ENCODE measurements at regions not wholly inside any gene's neighbourhood (a gene's known extent, or its start where the extent isn't known, plus 50 kb on each side); places are given as distances from the start of the nearest gene placed in this dataset.
A peak's percentile ranks its signal among the peaks of the same experiment; 100 is the strongest.

DNA sequence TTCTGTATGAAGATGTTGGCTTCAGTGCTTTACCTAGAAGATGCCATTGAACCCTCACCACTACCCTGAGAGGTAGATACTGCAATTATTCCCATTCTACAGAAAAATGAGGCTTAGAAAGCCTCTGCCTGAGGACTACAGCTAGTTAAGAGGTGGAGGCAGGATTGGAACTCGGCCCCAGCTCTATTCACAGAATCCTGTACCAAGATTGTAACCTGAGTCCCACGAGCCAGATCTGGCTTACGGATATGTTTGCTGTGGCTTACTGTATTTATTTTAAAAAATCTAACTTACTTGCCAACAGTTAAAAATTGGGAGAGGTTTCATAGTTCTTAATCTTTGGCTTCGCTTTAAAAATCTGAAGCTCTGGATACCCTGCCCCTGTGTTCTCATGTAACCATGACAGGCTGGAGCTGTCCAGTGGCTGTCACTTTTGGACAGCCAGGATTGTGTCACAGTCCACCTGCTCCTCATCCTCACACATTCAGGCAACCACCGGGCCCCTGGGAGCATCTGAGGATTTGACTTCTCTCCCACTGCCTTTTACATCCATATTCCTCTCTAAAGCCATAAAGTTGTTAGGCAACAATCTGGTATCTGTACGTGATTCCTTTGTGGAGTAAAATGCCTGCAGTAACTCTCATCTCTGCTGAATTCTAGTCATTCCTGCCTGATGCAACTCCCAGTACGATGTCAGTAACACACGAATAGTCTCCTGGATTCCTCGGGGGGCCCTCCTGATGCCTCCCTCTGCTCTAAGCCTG, 160.8 kb upstream of the SERP2 start:
- no peak for DNase-seq (ENCODE audit: low read depth in 2 of 2)

DNA sequence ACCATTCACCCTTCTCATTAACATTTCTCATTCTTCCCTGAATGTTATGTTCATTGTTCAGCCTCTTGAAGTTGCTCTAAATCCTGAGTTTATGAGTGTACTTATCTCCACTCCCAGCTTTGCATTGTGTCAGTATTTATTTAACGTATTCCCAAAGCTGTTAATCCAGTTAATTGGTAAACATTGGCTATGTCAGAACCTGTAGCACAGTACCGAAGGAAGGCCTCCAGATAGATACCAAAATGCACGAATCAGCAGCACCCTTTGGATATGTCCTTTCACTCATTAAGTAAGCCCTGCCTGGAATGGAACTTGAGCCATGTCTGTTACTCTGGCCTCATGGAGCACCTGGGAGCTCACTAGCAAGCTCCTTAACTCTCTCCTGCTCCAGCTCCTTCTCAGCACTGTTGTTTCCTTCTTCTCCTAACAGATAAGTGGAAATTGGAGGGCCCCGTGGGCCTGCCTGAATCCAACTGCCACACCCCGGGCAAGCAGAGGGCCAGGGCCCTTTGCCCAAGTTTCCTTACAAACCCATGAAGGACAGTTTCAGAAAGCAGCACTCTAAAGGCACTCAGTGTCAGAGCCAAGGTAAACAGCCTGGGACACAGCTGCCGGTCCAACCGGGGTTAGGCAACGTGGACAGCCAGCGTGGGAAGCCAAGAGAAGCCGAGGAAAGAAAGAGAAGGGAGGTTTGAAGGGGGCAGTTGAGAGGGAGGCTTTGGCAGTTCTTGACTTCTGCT, 155.0 kb upstream of the SERP2 start:
- peak in 1 of 2 donors; percentile 56 for DNase-seq (ENCODE audit: low read depth in 2 of 2)

DNA sequence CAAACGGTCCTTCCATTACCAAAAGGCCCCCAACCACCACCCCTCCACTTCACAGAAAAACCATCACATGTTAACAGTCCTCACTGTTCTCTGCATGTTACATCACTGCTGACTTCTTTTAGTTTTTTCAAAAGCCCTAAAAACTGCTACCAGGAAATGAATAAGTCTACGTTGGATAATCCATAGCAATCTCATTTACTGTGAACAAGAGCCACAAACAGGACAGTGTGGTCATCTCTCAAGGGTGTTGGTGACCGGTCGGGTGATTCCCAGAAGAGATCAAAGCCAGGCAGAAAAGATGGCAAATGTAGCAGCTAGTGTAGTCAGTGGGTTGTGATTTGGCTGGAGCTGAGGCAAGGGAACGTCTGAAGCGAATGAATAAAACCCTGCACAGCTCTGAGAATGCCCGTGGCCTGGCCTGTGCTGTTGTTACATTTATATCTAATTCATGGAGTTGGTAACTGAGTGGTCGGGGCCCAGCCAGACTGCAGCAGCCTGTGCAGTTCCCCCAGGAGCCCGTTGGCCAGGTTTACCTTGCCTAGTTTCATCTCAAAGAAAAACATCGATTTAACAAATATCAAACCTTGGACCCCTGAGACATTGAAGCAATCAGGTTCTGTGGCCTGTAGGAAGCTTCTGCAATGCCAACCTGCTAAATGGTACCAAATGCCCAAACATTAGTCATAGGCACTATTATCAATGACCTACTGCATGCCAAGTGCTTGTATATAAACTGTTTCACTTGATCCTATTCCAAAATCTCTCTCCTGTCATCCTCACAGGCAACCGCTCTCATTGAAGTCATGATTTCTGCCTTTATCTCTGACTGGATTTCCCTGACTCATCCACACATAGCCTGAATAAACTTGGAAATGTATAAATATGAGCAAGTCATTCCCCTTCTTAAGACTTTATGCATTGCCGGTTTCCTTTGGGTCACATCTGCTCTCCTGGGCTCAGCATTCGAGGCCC, 153.8 kb upstream of the SERP2 start:
- DNase-seq (ENCODE audit: low read depth in 2 of 2): peak; percentile 11 to 26

- no peak for DNase-seq (ENCODE audit: low read depth in 2 of 2)
Observed at GRCh38 chr13:44220948-44221347, 152.7 kb upstream of the SERP2 start.

- DNase-seq (ENCODE audit: low read depth in 2 of 2): no peak
Observed at GRCh38 chr13:44221657-44222056, 152.0 kb upstream of the SERP2 start.

- no peak for DNase-seq (ENCODE audit: low read depth in 2 of 2)
Observed at GRCh38 chr13:44223770-44224444, 149.7 kb upstream of the SERP2 start.

DNA sequence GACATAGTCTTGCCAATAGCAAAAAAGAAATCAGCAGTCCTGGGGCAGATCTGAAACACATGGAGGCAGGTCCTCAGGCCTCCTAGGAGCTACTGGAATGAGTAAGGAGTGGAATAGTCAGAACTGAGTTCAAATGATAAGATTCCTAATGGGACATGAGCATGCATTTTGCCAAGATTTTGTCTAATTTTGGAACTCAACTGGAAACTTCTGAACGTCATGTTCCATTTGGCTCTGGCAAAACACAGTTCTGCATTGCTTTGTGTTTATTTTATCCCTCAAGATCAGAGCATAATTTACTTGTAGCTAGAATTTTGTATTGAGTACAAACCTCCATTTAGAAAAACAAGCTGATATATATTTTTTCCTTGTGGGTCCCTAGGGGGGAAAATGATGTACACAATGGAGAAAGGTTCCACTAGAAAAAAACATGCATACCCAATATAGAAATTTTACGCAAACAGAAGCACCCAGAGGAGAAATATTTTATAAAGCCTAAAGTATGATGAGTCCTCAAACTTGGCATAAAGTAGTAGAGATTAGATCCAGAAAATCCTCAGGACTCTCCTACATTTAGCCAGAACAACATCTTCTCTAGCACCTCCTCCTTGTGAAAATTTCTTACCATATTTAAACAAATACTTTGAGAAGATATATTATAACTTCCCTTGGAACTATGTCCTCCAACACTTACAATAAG, 149.0 kb upstream of the SERP2 start:
- no peak for DNase-seq (ENCODE audit: low read depth in 2 of 2)

- no peak for DNase-seq (ENCODE audit: low read depth in 2 of 2)
Observed at GRCh38 chr13:44229371-44230030, 144.1 kb upstream of the SERP2 start.

DNA sequence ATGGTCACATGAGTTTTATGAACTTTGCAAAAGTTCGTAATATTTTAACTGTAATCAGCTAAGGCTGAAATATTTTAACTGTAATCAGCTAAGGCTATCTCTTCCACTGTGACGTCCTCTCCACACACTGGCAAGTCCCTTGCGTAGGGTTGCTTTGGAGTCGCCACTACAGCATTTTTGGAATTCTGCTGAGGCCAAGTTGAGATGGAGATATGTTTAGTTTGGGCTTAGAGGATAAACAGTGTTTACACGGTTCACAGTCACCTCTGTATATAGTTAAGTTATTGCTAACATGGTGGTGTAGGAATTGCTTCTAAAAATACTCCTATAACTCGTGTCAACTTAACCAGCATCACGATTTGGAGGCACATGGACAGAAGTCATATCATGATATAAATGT, 143.6 kb upstream of the SERP2 start:
- DNase-seq (ENCODE audit: low read depth in 2 of 2): no peak

DNA sequence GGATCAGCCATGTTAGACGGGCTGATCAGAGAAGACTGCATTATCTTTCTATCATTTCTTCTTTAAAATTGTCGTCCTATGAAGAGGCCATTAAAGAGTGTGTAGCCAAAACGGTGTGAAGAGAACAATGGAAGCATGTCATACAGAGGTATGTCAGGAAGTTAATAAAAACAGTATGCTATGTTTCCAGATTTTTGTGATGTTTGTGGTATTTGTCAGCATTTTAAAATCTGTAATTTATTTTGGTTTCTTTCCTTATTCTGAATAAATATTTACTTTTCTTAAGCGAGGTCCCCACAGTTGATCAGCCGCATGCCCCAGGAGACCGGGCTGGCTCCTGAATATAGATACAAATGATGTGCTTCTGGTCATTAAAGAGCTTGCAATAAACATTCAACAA, 142.9 kb upstream of the SERP2 start:
- DNase-seq (ENCODE audit: low read depth in 2 of 2): peak; percentile 58 to 77

DNA sequence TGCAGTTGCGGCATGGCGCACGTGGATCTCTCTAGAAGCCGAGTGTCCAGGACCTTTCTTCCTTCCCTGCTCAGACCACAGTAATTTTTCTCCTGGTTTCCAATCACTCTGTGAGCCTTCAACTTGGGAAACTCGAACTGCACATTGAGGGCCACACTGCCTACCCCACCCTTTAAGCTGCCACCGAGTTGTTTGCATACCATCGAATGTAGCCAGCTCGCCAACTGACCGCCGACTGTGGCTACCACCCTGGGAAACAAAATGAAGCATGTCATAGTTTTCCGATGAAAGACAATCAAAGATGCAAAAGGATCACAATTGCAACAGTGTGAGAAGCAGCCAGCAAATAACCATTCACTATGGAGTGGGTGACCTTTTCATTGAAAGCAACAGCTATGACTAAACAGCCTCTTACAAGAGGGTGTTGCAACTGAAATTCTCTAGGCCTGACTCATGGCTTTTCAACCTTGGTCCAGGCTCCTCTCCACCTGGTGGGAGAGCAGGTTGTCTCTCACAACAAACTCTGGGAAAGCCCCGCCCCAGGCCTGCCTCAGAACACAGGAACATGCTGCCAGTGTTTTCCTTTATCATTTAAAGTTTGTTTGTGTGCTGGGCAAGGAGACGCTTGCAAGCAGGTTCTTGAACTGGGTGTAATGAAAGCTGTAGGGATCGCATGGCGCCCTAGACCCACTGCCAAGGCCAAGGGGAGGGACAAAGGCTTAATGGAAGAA, 141.7 kb upstream of the SERP2 start:
- DNase-seq (ENCODE audit: low read depth in 2 of 2): peak; percentile 56 to 89

DNA sequence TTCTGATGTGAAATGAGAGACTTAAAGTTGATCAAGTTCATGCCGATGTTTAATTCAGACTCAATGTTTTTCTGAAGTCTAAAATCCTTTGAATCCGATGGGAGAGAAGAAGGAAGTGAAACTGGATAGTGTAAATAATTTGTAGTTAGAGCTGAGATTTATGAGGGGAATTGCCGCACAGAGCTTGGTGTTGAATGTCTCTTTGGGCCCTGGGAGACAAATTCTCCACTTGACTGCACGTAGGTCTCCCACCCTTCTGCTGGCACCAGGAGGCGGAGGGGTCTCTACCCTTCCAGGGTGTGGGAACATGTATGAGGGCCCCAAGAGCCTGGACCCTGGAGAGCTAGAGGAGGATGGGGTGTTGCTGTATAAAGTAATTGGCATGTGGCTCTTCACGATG, 140.8 kb upstream of the SERP2 start:
- DNase-seq (ENCODE audit: low read depth in 2 of 2): peak in 1 of 2 donors; percentile 11

GRCh38 chr13:44234566-44234965, 139.1 kb upstream of the SERP2 start:
- DNase-seq (ENCODE audit: low read depth in 2 of 2): no peak

GRCh38 chr13:44236370-44236769, 137.3 kb upstream of the SERP2 start:
- DNase-seq (ENCODE audit: low read depth in 2 of 2): peak in 1 of 2 donors; percentile 26

DNA sequence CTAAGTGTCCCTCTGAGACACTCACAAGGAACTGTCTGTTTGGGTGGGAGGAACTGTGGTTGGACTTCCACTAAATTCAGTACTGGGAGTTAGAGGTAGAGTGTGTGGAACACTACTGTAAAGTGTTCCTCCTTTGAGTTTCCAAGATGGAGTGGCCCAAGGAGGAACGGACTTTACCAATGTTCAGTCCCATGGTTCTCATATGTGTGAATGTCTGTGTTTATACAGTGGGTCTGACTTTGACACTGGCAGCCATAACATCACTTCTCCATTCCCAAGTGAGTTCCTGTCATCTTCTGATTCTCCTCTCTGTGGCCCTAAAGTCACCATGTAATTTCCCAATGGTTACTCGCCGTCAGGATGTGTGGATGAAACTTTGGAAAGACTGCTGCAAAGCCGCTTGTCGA, 136.8 kb upstream of the SERP2 start:
- no peak for DNase-seq (ENCODE audit: low read depth in 2 of 2)

DNA sequence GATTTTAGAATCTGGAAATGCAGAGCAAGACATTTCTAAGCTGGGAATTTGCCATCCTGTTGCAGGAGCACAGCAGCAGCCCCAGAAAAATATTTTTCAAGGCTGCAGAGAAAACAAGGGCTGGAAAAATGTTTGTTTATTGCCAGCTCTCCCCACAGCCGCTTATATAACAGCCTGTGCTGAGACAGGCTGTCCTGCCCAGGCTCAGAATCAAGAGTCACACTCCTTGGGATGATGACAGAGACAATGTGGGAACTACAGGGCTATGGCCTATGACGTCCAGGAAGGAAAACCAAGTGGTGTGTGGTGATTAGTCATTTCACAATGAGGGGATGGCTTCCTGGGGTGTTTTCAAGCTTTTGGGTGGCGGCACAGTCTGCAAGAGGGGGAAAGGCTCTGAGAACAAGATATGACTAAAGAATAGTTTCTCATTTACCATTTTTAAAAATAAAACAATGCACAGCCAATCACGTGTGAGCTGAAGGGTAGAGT, 136.3 kb upstream of the SERP2 start:
- peak; percentile 96 to 99 for DNase-seq (ENCODE audit: low read depth in 2 of 2)

GRCh38 chr13:44237881-44238421, 135.7 kb upstream of the SERP2 start:
- peak; percentile 10 to 44 for DNase-seq (ENCODE audit: low read depth in 2 of 2)

GRCh38 chr13:44240611-44241145, 132.9 kb upstream of the SERP2 start:
- no peak for DNase-seq (ENCODE audit: low read depth in 2 of 2)

- DNase-seq (ENCODE audit: low read depth in 2 of 2): no peak
Observed at GRCh38 chr13:44241638-44242037, 132.0 kb upstream of the SERP2 start.
